Amniotic epithelial cell (primary cell): ENCODE measurements at regions not wholly inside any gene's neighbourhood (a gene's known extent, or its start where the extent isn't known, plus 50 kb on each side); places are given as distances from the start of the nearest gene placed in this dataset.
"Not testable (repeated sequence)": the region's sequence is repeated elsewhere in the genome, so short reads cannot be mapped to it uniquely, and the experiment has no call there.

Experiments
- DNase-seq: peaks from one replicate; pipeline ENCODE4 v3.0.0-alpha.2; 2010; ENCODE audit warnings: low read depth

GRCh38 chr1:98287626-98288025 is 366.8 kb upstream of the DPYD start:
- DNase-seq = no peak

DNA sequence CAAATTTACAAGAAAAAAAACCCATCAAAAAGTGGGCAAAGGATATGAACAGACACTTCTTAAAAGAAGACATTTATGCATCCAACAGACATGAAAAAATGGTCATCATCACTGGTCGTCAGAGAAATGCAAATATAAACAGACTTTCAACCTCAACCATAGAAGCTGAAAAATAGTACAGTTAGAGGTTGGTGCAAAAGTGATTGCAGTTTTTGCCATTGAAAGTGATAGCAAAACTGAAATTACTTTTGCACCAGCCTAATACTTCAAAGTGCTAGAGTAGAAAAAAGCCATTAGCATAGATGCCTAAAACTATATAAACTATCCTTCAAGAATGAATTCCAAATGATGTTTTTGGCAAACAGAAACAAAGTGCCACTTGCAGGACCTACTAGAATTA is 365.8 kb upstream of the DPYD start:
- no peak for DNase-seq

DNA sequence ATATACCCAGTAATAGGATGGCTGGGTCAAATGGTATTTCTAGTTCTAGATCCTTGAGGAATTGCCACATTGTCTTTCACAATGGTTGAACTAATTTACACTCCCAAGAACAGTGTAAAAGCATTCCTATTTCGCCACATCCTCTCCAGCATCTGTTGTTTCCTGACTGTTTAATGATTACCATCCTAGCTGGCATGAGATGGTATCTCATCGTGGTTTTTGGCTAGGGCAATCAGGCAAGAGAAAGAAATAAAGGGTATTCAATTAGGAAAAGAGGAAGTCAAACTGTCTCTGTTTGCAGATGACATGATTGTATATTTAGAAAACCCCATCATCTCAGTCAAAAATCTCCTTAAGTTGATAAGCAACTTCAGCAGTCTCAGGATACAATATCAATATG is 364.5 kb upstream of the DPYD start:
- not testable (repeated sequence) for DNase-seq

GRCh38 chr1:98280049-98280448 is 359.2 kb upstream of the DPYD start:
- no peak for DNase-seq

DNA sequence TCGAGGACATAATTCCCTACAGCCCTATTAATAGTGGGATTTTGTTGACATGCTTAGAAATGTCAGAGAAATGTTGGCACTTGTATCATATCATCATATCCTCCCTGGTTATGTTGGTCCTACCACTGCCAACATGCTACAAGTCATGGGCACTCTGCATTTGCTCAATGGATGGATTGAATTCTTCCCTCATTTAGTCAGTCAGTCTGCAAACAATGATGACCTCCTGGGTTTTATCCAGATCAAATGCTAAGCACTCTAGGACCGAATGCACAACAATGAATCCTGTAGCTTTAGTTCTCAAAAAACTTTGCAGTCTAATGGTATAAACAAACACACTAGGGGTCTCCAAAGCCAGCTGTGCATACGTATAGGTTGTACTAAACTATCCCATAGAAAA is 357.2 kb upstream of the DPYD start:
- no peak for DNase-seq

GRCh38 chr1:98277118-98277517 is 356.3 kb upstream of the DPYD start:
- peak; percentile 65 for DNase-seq

- DNase-seq = no peak
Observed at GRCh38 chr1:98276514-98276913, 355.7 kb upstream of the DPYD start.

GRCh38 chr1:98268316-98268715 is 347.5 kb upstream of the DPYD start:
- DNase-seq = no peak

DNA sequence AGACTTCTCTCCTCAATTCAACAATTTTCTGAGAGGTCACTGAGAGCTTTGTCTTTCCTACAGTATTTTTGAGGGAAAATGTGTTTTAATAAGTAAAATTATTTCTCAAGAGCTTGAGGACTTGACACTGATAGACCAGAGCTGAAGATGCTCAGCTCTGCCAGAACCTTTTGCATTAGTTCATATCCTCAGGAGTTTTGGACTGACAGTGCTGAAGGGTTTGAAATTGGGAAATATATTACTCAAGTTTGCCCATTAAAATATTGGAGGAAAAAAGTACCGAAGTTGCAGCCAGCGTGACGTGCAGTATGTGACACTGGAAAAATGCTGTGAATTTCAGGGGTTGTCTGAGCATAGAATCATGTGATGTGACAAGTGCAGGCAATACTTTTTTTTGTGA is 346.6 kb upstream of the DPYD start:
- DNase-seq = no peak

GRCh38 chr1:98264727-98265126 is 343.9 kb upstream of the DPYD start:
- DNase-seq = no peak

DNA sequence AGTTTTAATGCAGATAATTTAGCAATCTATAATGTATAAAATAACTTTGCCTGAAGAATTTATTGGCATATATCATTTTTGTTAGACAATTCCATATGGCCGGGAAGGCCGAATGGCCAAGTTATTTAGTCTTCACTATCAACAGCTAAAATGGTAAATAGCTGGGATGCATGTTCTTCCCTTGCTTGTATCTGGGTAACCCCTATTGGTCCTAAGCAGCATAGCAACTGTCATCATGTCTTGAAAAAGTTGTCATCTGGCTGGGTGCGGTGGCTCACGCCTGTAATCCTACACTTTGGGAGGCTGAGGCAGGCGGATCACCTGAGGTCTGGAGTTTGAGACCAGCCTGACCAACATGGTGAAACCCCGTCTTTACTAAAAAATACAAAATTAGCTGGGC is 340.0 kb upstream of the DPYD start:
- no peak for DNase-seq

DNA sequence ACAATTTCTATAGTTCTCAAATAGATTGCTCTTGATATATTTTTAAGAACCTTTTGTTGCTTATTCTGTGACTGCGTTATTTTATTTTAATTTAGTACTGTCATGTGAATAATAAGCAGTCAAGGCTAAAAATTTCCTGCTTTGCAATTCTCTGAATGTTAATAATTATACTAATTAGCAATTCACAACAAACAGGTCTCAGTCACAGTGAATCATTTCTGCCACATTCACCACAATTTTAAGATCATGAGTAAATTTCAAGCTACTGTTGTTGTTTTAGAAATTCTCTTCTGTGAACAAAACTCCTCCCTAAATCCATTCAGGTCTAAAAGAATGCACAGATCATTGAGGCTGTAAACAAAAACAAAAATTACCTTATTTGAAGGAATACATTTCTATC is 339.6 kb upstream of the DPYD start:
- DNase-seq = no peak

GRCh38 chr1:98256700-98257099 is 335.9 kb upstream of the DPYD start:
- peak; percentile 13 for DNase-seq

GRCh38 chr1:98253145-98253544 is 332.3 kb upstream of the DPYD start:
- no peak for DNase-seq

- DNase-seq = no peak
Observed at GRCh38 chr1:98251497-98251896, 330.7 kb upstream of the DPYD start.

GRCh38 chr1:98232678-98233077 is 311.8 kb upstream of the DPYD start:
- no peak for DNase-seq

GRCh38 chr1:98222706-98223105 is 301.9 kb upstream of the DPYD start:
- no peak for DNase-seq

DNA sequence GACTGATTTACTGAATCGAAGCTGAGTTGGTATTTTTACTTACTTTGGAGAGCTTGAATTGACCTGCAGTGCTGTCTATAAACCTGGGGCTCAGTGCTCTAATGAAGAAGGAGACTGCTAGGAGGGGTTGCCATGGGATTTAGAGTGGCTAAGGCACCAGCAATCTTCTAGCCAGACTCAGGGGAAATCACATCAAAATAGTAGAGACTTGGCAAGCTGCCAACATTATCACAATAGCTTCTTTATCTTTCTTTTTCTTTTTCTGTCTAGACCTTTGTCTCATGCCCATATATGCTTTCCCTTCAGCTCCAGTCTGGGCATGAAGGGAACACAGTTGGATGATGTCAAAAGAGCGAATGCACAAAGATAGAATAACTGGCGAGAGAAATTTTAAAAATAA is 301.1 kb upstream of the DPYD start:
- DNase-seq = no peak

GRCh38 chr1:98217601-98218000 is 296.8 kb upstream of the DPYD start:
- no peak for DNase-seq

DNA sequence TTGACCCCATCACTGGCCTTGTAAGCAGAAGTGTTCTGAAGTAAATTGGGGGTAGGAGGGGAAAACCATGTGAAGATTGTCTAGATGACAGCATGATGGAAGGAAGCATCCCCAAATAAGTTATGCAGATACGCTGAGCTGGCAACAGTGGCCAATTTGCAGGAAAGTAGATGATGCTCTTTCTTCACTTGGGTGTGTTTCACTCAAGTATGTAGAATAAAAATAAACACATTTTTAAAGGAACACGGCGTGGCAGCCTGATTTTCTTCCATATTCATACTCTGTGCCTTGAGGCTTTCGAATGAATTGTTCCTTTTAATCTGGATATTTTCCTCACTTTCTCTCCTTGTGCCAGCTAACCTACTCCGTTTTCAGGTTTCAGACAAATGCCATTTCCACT is 295.5 kb upstream of the DPYD start:
- DNase-seq = no peak

DNA sequence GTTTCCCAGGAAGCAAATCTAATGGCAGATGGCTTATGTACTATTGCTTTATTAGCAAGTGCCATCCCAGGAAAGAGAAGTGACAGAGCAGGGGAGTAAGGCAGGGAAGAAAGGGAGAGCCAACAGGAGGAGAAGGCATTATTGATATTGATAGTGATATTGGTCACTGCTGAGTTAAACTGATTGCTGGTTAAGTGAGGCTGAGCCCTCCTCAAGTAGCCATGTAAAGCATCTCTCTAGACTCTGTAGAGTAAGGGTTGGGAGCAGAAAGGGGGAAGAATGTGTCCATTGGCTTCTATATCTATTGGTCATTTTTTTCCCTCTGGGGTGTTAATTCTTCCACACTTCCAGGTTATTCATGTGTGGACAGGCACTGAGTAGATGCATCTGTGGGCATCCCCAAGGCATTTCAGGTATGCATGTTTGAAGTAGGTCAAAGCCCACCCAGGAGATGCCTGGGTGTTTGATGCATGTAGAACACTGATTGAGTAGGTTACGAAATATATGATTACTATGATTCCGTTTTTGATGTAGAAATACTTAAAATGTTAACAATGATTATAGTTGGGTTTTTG is 290.5 kb upstream of the DPYD start:
- DNase-seq = peak; percentile 19

DNA sequence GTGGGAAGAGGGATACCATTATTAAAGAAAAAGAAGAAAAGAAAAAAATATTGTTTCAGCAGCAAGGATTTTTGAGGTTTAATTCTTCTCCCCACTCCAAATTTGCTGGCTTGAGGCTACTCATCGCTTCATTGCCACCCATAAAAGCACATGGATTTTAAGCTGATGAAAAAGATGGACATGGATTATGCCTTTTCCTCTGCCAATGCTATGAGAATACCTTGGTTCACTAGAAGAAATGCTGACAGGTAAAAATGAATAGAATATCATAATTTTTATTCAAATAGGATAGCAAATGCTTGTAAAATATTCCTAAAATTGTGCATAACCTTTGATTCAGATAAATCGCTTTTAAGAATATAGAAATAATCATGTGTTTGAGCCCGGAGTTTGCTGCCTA is 289.7 kb upstream of the DPYD start:
- DNase-seq = no peak

GRCh38 chr1:98210064-98210463 is 289.2 kb upstream of the DPYD start:
- DNase-seq = peak; percentile 97

- DNase-seq = no peak
Observed at GRCh38 chr1:98205291-98206017, 284.6 kb upstream of the DPYD start.
